HUDEP-2 (cell line): ENCODE measurements at regions not wholly inside any gene's neighbourhood (a gene's known extent, or its start where the extent isn't known, plus 50 kb on each side); places are given as distances from the start of the nearest gene placed in this dataset.

Experiments used
- DNase-seq, 76 experiments: peaks; one replicate each; lab custom pipeline; 2025; ENCODE audit not compliant: unreplicated experiment in 76 of 76; lab: John Stamatoyannopoulos, UW

DNA sequence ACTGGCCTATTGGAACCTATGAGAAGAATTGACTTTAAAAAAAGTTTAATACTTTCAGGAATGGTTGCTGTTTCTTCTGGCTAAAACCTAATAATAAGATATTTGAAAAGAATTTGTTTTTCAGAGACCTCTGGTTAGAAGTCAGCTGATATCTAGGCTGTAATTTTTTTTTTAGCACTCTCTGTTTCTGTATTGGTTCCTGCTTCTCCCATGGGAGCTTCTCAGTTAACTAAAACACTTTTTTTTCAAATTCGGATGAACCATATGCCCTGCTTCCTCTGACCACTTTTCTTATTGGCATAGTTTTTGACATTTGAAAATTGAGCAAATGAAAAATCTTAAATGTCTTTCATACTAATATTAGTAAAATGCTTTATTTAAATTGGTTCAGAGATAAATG, 163.5 kb upstream of the SLC10A2 start:
- no peak for DNase-seq

DNA sequence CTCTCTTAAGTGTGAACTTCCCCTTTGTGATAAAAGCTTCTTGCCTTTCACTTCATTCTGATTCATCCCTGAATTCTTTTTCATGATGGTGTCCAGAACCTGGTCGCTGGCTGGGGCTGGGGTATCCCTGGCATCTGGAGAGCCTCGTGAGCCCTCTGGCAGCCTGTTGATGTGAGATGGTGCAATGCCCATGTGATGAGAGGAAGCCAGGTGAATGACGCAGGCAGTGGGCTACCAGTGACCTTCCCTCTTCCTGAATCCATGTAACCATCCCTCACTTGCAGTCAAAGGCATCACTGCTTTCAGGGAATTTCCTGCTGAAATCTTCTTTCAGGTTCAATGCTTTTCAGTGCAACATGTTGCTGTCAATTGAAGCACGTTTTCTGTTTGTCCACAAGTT, 158.6 kb upstream of the SLC10A2 start:
- DNase-seq = no peak

DNA sequence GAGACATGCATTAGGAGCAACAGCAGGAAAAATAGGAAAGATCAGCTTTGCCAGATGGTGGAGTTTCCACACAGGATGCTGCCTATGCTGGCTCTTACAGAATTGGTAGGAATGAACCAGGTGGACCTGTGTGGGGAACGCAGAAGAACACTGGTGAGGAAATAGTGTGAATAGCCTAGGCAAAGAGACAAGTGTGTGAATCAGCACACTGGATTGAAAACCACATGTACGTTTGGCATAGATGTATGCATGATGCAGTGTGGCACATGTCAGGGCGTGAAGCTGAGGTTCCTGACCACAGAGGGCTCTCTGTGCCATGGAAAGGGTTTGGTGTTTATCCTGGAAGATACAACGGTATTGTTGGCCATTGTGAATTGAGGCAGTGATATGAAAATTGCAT, 156.5 kb upstream of the SLC10A2 start:
- no peak for DNase-seq

DNA sequence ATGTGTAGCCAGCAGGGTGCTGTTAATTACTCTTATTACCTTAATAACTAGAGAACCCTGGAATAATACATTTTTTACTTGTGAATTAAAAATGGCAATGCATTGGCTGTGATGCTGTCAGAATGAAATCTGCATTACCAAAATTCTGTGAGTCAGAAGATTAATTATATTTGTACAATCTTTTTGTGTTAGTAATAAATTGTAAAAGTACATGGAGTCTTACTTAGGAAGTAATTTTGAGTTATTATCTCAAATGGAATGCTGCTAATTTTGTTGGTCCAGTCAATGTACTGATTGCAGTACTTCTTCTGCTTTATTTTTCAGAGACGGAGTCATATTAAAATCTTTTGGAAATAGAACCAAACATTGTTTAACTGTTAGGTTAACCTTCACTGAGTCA, 152.0 kb upstream of the SLC10A2 start:
- no peak for DNase-seq

DNA sequence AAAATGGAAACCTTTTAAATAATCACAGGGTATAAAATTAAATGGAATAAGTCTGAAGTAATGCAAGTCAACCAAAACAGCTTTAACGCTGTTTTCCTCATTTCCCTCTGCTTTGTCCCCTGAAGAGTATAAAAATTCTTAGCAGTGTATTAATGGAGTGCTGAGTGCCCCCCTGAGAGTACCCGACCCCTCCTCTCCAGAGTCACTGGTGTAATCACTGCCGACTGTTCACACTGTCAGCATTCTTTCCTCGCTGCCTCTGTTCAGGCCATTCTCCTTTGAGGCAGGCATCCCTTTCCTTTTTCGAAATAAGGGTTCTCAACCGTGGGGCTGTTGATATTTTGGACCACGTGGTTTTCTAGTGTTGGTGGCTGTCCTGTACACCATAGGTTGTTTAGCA, 146.9 kb upstream of the SLC10A2 start:
- DNase-seq = no peak

DNA sequence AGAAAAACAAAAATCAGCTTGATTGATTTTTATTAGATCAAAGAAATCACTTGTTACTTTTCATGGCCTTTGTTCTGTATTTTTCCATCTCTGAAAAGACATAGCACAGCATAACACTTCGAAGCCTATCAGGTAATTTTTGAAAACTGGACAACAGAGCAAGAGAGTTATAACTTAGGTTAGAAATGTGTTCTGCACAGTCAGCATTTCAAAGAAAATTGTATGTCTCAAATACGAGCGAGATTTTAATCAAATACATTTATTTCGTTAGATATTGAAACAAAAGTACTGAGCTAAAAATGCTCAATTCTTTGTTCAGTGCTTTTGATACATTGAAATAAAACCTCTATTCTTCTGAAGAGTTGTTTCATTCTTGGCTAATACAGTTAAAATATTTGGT, 144.1 kb upstream of the SLC10A2 start:
- DNase-seq = no peak

DNA sequence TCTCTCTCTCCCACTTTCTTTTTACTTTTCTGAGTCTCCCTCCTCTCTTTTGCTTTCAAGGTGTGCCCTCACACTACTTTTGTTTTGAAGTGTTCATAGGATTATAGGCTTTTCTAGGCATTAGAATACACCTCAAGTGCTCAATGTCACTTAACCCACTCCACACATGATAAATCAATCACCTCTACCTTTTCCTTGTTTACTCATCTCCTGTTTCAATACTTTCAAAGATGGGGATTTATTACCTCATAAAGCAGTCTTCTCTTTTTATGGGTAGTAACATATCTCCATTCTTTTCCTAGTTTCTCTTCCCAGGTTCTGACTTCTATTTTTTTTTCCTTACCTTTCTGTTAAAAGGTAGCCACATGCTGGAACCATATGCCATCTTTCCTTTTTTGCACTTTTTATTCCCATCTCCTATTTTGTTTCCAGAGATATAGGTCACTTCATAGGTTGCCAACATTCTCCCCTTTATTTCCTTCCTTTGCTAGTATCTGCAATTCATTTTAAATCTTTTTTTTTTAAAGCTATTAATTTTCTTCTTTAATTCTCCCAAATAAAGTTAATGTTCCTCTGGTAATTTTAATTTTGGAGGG, 137.6 kb upstream of the SLC10A2 start:
- no peak for DNase-seq

DNA sequence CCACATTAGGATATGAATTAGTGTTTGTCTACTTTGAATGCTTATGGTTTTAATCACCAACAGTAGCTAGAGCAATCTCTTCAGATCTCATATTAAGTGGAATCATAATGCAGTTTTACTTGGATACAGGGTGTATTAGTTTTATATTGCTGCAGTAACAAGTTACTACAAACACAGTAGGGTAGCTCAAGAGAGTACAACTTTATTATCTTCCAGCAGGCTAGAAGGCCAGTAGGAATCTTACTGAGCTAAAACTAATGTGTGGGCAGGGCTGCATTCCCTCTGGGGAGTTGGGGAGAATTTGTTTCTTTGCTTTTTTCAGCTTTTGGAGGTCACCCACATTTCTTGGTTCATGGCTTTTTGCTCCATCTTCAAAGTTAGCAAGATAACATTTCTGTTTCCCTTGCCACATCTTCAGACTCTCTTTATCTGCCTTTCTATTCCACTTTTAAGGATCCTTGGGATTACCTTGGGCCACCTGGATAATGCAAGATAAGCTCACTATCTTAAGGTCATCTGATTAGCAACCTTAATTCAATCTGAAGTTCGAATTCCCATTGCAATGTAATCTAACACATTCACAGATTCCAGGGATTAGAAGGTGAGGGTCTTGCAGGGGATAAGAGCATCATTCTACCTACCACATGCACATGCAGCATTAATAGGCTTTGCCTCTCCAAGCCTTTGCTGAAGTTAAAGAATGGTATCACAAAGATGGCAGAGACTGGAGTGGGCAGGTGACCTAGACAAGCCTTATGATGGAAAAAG, 134.1 kb upstream of the SLC10A2 start:
- no peak for DNase-seq

DNA sequence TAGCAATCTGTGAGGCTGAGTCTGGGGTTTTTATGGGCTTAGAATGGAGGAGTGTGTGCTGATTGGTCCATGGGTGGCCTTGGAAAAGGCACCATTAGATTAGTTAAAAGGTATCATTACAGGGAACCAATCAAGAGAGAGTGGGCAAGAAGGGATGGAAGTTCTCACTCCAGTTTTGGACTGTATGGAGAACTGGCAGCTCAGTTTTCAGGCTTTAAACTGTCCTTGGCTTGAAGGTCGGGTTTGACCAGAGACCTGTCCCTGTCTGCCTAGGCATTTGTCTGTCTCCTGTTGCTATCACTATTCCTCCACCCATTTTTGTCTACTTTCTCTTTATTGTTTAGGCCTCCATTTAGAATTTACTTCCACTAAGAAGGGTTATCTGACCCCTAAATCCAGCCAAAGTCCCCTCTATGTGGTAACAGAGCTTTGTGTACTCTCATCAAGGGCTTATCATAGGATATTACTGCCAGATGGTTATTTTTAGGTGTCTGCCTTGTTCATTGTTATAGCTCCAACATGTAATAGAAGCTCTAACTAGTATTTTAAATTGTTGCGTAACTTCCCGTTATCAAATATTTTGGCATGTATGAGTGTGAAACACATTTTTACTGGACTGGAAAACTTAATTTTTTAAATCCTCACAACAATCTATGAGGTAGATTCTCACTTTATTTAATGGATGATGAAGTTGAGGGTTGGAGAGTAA, 133.3 kb upstream of the SLC10A2 start:
- no peak for DNase-seq

DNA sequence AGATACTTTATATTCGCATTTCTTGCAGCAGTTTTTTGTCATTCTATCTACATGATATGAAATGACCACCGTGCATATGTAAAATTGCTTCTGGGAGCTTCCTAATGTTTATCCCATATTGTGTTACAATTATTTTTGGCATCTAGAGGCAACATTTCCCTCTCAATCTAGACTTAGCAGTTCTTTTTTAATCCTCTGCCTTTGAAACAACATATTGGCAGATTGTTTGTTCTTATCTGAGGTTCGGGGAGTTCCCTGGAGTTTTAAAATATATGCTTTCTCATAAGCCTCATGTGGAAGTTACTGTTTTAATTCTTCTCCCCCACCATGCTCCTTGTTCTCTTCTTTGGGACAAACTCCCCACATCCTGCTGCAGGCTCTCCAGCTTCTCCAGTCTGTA, 130.1 kb upstream of the SLC10A2 start:
- DNase-seq = no peak

DNA sequence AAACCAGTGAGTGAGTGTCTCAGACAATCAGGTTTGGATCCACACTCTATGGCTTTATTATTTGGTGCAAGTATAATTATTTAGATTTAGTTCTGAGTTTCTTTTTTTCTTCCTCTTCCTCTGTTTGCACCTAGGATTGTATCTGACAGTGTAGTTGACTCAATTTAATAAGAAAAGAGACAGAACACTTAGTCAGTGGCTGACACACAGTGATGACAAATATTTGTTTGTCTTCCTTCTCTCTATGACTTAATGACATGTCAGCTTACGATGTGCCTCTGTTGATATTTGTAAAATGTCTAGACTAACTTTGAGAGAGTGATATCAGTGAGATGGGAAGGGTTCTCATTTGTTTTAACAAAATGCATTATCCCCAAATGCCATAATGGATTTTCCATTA, 129.5 kb upstream of the SLC10A2 start:
- no peak for DNase-seq

DNA sequence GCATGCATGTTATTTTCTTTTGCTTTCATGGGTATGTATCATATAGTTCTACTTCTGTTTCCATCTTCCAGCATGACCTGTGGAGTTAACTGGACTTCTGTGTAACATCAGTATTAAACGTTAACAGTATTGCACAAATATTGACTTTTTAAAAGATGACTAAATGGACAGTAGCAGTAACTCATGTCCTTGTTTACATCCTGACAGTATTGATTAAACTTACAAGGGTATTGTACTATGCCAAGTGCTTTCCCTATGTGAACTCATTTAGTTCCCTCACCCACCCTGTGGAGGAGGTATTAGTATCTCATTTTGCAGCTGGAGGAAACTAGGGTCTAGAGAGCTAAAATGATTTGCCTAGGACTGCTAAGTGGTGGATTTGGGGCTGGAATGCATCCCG, 128.7 kb upstream of the SLC10A2 start:
- no peak for DNase-seq

DNA sequence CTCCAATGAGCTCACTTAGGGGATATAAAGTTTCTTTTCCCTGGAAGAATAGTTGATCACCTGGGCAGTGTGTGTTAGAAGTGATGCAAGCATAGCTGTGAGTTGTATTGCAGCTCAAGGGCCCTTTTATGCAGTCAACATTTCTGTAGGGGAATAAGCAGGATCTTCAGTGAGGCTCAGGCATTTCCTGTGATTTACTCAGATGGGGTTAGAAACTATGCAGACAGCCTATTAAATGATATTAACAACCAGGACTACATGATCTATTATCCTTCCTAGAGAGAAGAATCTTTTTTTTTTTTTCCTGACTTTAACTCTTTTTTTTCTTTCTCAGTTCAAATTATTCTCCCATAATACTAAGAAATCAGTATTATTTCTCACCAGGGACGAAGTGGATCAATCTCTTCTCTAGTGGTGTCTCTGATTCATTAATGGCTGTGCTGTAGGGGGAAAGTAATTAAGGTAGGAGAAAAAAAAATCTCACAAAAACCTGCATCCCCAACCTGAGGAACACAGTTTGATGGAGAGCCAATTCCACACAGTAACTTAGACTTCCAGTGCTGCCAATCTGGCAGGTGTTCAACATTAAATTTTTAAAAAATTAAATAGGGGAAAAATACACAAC, 126.4 kb upstream of the SLC10A2 start:
- DNase-seq = no peak

DNA sequence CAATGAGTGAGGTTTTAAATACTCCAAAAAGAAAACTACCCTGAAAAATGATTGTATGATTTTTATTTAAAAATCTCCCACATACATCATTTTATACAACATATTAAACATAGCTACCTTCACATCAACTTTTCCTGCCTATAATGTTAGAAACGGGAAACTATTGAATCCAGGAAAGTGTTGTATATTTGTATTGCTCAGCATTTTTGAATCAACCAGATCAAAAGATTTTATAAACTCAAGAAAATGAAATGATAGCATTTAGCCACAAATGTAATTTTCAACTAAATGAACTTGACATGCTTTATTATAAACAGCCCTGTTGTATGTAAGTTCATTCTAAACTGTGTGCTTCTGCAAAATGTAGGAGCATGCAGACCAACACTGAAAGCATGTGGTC, 124.6 kb upstream of the SLC10A2 start:
- DNase-seq = no peak

DNA sequence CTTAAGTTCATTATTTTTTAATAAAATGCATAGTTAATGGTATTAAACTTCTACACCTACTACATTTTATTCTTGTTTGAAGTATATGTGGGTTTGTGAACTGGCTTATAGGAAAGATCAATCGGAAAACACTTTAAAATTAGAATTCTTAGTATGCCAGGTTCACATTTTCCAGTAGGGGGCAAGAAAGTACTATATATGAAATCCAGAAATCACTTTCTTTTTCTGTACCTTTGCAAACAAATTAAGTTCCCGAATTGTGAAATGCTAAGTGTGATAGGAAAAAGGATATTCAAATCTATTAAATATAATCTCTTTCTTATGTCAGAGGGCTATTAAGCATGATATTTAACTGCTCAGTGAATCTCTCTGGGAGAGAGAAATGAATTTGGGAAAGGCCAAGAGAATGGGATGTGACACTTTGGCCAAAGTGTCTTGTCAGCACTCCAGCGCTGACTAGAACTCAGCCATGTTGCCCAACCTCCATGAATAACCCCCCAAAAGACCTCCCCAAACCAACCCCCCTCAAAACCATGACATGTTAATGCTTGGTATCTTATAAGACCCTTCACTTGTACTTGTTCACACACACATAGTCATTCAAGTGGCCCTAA, 122.6 kb upstream of the SLC10A2 start:
- DNase-seq = peak in 1 of 76 experiments; percentile 12

DNA sequence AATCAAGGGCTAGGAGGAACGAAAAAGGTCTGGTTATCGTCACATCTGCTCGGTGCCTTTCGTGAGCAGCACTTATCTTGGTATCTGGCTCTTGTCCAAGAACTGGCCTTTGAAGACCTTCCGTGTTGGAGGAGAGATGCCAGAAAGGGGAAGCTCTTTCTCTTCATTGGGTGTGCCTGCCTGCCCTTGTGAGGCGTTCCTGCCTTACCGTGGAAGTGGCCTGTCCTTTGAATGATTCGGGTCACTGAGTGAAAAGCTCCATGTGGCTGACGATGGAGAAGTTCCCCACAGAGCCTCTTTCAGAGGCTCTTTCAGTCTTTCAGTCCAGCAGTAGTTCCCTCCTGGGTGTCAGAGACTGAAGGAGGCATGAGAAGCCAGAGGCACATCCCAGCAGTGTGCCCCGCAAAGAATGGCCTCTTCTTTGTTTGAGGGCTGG, 121.5 kb upstream of the SLC10A2 start:
- peak in 10 of 76 experiments; percentile 1 to 45 (median 19) for DNase-seq

DNA sequence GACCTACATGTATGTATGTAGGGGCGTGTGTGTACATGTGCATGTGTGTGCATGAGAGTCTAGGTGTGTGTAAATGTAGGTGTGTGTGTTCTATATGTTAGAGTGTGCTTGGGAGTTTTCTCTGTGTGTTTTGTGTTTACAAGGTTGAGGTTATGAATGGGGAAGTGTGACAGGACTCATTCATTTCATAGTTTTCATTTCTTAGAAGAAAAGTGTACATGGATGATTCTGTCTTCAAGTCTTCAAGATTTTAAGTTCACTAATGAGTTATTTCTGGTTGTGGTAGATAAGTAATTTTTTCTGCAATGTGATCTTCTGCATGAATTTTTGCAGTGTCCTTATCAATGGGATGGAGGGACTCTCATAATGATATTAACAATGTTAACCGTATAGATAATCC, 118.2 kb upstream of the SLC10A2 start:
- no peak for DNase-seq

DNA sequence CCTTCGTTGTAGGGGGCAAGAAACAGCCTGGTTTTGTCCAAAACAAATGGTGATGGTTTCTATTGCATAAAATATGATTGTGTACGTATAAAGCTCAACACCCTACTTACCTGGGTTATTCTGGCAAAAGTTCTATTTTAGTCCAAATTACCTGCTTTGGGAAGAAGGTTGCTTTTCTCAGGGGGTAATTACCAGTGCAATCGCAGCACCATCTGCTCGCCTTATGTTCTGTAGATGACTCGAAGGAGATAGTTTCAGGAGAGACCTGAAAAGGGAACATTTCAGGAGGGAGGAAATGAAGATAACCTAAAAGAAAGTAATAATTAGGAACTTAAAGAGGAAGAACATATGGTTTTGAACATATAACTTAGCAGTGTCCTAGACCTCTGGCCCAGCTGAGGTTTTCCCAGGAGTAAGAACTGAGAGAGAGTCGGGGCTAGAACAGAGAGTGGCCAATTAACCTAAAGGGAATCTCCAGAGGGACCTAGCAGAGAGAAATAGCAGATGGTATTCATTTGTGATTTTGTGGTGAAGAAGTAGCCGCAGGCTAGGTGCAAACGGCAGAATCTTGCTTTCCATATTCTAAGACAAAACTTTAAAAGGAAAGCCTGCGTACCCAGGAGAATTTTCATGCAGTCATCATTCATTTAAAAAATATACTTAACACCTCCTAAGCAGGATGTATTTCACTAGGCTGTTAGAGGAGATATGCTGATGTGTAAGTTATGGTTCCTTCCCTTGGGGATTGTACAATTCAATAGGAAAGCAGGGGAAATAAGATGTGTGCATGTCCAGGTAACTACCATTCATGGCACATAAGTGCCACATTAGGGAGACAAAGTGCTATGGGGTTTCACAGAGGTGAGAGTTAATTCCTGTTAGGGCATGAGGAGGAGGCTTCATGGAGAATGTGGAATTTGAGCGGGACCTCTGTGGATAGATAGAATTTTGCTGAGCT, 113.0 kb upstream of the SLC10A2 start:
- DNase-seq = no peak

DNA sequence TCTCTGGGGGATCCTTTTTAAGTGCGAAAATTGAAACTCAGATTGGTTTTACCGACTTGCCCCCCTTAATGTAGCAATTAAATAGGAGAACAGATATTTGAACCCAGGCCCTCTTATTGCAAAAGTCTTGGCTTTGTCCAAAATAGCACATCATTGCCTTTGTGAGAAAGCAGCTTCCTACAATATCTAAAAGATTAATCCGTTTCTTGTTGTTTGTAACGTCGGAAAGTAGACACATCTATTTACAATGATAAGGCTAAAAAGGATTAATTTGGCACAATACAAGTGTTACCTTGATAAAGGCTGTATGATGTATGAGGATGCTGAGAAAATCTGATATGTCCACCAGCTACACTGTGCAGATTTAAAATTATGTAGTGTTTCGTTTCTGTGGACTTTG, 108.7 kb upstream of the SLC10A2 start:
- DNase-seq = no peak

DNA sequence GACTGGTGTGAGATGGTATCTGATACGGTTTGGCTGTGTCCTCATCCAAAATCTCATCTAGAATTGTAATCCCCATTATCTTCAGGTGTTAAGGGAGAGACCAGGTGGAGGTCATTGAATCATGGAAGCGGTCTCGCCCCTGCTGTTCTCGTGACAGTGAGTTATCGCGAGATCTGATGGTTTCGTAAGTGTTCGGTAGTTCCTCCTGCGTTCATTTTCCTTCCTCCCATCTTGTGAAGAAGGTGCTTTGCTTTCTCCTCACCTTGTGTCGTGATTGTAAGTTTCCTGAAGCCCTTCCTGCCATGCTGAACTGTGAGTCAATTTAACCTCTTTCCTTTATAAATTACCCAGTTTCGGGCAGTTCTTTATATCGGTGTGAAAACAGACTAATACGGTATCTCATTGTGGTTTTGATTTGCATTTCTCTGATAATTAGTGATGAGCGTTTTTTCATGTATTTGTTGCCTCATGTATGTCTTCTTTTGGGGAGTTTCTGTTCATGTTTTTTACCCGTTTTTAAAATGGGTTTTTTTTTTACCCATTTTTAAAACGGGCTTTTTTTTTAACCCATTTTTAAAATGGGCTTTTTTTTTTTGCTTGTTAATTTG, 102.8 kb upstream of the SLC10A2 start:
- DNase-seq = no peak
